ENCODE measurements at regions not wholly inside any gene's neighbourhood (a gene's known extent, or its start where the extent isn't known, plus 50 kb on each side); places are given as distances from the start of the nearest gene placed in this dataset.

DNA sequence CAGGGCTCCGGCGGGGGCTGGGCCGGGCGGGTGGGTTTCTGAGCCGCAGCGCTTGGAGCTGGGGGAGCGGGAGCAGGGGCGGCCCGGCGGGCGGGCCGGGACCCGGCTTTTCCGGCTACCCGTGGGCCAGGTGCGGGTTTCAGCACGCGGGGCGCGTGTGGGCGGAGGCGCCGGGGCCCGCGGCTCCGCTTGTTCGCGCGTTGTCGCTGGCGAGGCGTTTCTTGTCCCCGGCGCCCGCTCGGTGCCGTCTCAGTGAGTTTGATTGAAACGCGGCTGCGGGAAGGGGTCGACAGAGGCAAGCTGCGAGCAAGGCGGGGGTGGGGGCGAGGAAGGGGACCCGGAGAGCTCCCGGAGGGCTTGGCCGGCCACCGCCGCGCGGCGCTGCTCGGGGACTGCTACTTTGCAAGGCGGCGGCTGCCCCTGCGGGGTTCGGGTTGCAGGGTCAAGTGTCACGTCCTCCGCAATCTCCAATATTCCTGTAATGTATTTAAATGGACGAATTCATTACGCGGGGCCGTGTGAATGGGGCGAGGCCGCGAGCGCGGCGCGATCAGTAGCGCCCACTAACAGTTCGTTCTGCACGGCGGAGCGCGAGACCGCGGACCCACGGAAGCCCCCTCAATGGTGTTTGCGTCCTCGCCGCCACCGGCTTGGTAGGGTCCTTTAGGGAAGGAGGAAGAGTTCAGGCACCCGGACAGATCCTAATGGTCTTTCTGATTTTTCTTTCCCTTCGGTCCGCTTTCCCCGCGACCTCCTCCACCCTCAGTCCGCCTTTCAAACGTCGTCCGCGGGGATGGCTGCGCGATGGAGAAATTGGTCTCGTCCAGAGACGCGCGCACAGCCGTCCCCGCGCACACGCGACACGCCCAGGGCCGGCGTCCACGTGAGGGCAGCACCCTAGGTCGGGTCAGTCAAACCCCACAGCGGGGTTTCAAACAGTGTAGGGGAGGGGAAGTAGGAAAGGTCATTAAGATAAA is 76.9 kb downstream of the INSIG1 start:
- TF ChIP-seq TCF12 (IDR thresholded peaks at IDR 0.05; ENCODE audit: low read depth) (no peak), TAF1 (IDR thresholded peaks at IDR 0.05; ENCODE audit: low read depth) (no peak), YY1 (IDR thresholded peaks at IDR 0.05; ENCODE audit: low read depth) (no peak), RAD21 (IDR thresholded peaks at IDR 0.05; ENCODE audit: low read depth) (no peak), CEBPB (IDR thresholded peaks at IDR 0.05) (no peak), FOXM1 (IDR thresholded peaks at IDR 0.05; ENCODE audit: borderline replicate concordance, low read depth) (no peak), CREB1 (IDR thresholded peaks at IDR 0.05; ENCODE audit: low read depth) (no peak), NFIC (IDR thresholded peaks at IDR 0.05) (no peak), EP300 (IDR thresholded peaks at IDR 0.05; ENCODE audit: borderline replicate concordance) (no peak)
- TF ChIP-seq, protein P1, sequence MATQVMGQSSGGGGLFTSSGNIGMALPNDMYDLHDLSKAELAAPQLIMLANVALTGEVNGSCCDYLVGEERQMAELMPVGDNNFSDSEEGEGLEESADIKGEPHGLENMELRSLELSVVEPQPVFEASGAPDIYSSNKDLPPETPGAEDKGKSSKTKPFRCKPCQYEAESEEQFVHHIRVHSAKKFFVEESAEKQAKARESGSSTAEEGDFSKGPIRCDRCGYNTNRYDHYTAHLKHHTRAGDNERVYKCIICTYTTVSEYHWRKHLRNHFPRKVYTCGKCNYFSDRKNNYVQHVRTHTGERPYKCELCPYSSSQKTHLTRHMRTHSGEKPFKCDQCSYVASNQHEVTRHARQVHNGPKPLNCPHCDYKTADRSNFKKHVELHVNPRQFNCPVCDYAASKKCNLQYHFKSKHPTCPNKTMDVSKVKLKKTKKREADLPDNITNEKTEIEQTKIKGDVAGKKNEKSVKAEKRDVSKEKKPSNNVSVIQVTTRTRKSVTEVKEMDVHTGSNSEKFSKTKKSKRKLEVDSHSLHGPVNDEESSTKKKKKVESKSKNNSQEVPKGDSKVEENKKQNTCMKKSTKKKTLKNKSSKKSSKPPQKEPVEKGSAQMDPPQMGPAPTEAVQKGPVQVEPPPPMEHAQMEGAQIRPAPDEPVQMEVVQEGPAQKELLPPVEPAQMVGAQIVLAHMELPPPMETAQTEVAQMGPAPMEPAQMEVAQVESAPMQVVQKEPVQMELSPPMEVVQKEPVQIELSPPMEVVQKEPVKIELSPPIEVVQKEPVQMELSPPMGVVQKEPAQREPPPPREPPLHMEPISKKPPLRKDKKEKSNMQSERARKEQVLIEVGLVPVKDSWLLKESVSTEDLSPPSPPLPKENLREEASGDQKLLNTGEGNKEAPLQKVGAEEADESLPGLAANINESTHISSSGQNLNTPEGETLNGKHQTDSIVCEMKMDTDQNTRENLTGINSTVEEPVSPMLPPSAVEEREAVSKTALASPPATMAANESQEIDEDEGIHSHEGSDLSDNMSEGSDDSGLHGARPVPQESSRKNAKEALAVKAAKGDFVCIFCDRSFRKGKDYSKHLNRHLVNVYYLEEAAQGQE (IDR thresholded peaks at IDR 0.05; ENCODE audit: low read depth) = no peak
- TF ChIP-seq, protein P2, sequence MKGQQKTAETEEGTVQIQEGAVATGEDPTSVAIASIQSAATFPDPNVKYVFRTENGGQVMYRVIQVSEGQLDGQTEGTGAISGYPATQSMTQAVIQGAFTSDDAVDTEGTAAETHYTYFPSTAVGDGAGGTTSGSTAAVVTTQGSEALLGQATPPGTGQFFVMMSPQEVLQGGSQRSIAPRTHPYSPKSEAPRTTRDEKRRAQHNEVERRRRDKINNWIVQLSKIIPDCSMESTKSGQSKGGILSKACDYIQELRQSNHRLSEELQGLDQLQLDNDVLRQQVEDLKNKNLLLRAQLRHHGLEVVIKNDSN (IDR thresholded peaks at IDR 0.05) = no peak
